Testis (tissue), 2 donors: ENCODE measurements at regions not wholly inside any gene's neighbourhood (a gene's known extent, or its start where the extent isn't known, plus 50 kb on each side); places are given as distances from the start of the nearest gene placed in this dataset.

Experiments used
- DNase-seq: peaks from one replicate; pipeline ENCODE4 v3.0.0-alpha.2; 2019
- H3K27ac ChIP-seq, 2 donors: fragments of 200-600 bp; sonication (generic); one replicate each; pipeline ENCODE4 v1.5.1; 2019
- H3K27me3 ChIP-seq: fragments of 200-600 bp; sonication (generic); one replicate; pipeline ENCODE4 v1.5.1; 2019
- H3K36me3 ChIP-seq: fragments of 200-600 bp; sonication (generic); one replicate; pipeline ENCODE4 v1.5.1; 2017; ENCODE audit warnings: low read depth; ENCODE audit errors: missing control alignments
- H3K4me1 ChIP-seq: fragments of 200-600 bp; sonication (generic); one replicate; pipeline ENCODE4 v1.5.1; 2019
- H3K4me3 ChIP-seq, 2 donors: fragments of 200-600 bp; sonication (generic); one replicate each; pipeline ENCODE4 v1.5.1; 2017 to 2019
- H3K9me3 ChIP-seq: fragments of 200-600 bp; sonication (generic); one replicate; pipeline ENCODE4 v1.5.1; 2017
- CTCF ChIP-seq, 3 experiments: fragments of 450-650 bp in 2 of 3; fragments of 200-600 bp in 1 of 3; sonication (generic) in 1 of 3; IDR thresholded peaks; one replicate each; pipeline ENCODE4 v1.5.1; 2016 to 2019; ENCODE audit warnings: antibody characterized with exemption in 3 of 3, mild to moderate bottlenecking in 2 of 3, moderate library complexity in 1 of 3
- POLR2A ChIP-seq: fragments of 450-650 bp; IDR thresholded peaks from one replicate; pipeline ENCODE4 v1.6.1; 2017; ENCODE audit warnings: antibody characterized with exemption, mild to moderate bottlenecking, moderate library complexity
- WGBS, 2 donors: methylation state at CpG; one replicate each; pipeline ENCODE4 v1.1.5; 2018; 5-methylcytosine and 5-hydroxymethylcytosine counted together
- intact Hi-C: fragments of 100-400 bp; cut with DNase I; formaldehyde crosslinking; loops from one replicate; pipeline ENCODE4 v1.15.1; 2023; ENCODE audit warnings: low total_unique reads

GRCh38 chr20:21020659-21021471, 85.3 kb downstream of the LINC00237 start:
- H3K9me3 ChIP-seq: no peaks in the 10 kb centered on the region
- H3K27me3 ChIP-seq: no peaks in the 10 kb centered on the region
- no peaks in the 10 kb centered on the region for H3K4me1 ChIP-seq
- intact Hi-C loops: no loop called here
- DNase-seq: no peak
- TF ChIP-seq POLR2A (no peak), CTCF (IDR thresholded peaks at IDR 0.05) (no peak)
- WGBS, 2 donors: 25 to 40% methylated on average over 11 of the region's 11 CpGs
- H3K4me3 ChIP-seq: no peak overlapping the region
- no peak overlapping the region for H3K27ac ChIP-seq
- H3K36me3 ChIP-seq: no peaks in the 10 kb centered on the region

GRCh38 chr20:21019814-21020658, 86.1 kb downstream of the LINC00237 start:
- DNase-seq: no peak
- H3K9me3 ChIP-seq: no peaks in the 10 kb centered on the region
- no peaks in the 10 kb centered on the region for H3K36me3 ChIP-seq
- intact Hi-C loops: no loop called here
- 12 to 18% methylated on average over 31 to 42 of the region's 42 CpGs for WGBS, 2 donors
- H3K27me3 ChIP-seq: no peaks in the 10 kb centered on the region
- no peak overlapping the region for H3K27ac ChIP-seq
- no peak for TF ChIP-seq CTCF (IDR thresholded peaks at IDR 0.05)
- no peak for TF ChIP-seq POLR2A
- H3K4me3 ChIP-seq: no peak overlapping the region
- no peaks in the 10 kb centered on the region for H3K4me1 ChIP-seq

GRCh38 chr20:21019468-21019813, 86.7 kb downstream of the LINC00237 start:
- H3K4me1 ChIP-seq: no peaks in the 10 kb centered on the region
- no peaks in the 10 kb centered on the region for H3K9me3 ChIP-seq
- intact Hi-C loops: no loop called here
- H3K4me3 ChIP-seq: no peak overlapping the region
- no peak for DNase-seq
- H3K36me3 ChIP-seq: no peaks in the 10 kb centered on the region
- H3K27ac ChIP-seq: no peak overlapping the region
- TF ChIP-seq POLR2A: no peak
- no peaks in the 10 kb centered on the region for H3K27me3 ChIP-seq
- WGBS, 2 donors: 57 to 64% methylated on average over 10 of the region's 10 CpGs

- WGBS, 2 donors: 77 to 79% methylated on average over 4 of the region's 4 CpGs
- DNase-seq: no peak
Measured at GRCh38 chr20:21018576-21018975, 87.6 kb downstream of the LINC00237 start.

More at GRCh38 chr20:21018576-21018975, 87.6 kb downstream of the LINC00237 start:
- no peak overlapping the region for H3K4me3 ChIP-seq
- H3K9me3 ChIP-seq: no peaks in the 10 kb centered on the region
- H3K36me3 ChIP-seq: no peaks in the 10 kb centered on the region
- no peaks in the 10 kb centered on the region for H3K27me3 ChIP-seq
- no peaks in the 10 kb centered on the region for H3K4me1 ChIP-seq
- intact Hi-C loops: no loop called here
- no peak overlapping the region for H3K27ac ChIP-seq
- TF ChIP-seq CTCF (IDR thresholded peaks at IDR 0.05) (no peak), POLR2A (no peak)
